ENCODE measurements at regions not wholly inside any gene's neighbourhood (a gene's known extent, or its start where the extent isn't known, plus 50 kb on each side); places are given as distances from the start of the nearest gene placed in this dataset.
A peak's percentile ranks its signal among the peaks of the same experiment; 100 is the strongest.

GRCh38 chr13:80454245-80454644 is 113.3 kb upstream of the SPRY2 start:
- no peak for DNase-seq (ENCODE audit: low read depth)

DNA sequence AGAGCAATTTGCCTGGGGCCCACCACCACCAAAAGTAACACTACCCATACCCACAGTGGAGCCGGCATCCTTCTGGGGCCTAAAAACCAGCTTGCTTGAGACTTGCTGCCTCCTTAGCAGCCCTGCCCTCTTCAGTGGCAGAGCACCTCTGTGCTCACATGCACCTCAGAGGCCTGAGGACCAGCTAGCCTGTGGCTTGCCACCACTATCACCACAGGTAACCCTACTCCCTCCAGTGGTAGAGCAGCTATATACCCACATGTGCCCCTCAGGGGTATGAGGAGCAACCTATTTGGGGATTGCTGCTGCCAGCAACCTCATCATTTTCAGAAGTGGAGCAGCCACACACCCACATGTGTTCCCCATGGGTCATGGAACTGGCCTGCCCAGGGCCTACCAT is 111.4 kb upstream of the SPRY2 start:
- DNase-seq (ENCODE audit: low read depth), result no peak

DNA sequence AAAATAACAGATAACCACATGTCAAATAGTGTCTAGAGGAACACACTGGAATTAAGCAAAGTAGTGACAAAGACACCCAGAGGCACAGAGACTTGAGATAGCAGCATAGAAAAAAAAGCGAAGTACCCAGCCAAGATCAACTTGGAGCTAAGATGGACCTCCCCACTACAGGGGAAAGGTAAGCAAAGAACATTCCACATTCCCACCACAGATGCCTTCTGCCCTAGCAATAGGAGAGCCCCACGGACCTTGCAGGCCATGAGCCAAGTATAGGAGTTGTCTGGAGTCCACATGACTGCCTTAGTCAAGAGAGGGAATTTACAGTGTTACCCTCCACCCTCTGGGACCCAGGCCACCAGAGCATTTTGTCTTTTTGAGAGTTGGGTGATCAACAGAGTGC is 110.7 kb upstream of the SPRY2 start:
- no peak for DNase-seq (ENCODE audit: low read depth)

- DNase-seq (ENCODE audit: low read depth), result no peak
Measured at GRCh38 chr13:80450386-80450785, 109.5 kb upstream of the SPRY2 start.

DNA sequence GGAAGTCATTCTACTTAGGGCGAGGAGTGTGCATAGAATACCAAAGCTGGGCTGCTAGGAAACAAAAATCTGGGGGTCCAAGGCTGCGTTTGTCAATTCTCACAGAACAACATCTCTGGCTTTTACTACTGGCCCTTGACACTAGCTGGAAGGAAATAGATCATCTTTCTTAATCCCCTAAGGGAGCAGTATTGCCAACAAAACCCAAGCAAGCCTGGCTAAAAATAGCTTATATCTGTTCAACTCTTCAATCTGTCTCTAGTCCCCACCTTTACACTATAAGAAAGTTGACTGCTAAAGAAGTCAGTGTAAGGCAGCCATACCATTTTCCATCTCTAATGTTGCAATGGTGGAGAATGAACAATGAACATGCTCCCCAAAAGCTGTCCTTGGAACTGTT is 107.8 kb upstream of the SPRY2 start:
- no peak for DNase-seq (ENCODE audit: low read depth)

- DNase-seq (ENCODE audit: low read depth), result no peak
Measured at GRCh38 chr13:80447747-80448146, 106.8 kb upstream of the SPRY2 start.

GRCh38 chr13:80444240-80445015 is 103.5 kb upstream of the SPRY2 start:
- DNase-seq (ENCODE audit: low read depth), result no peak

GRCh38 chr13:80442609-80443008 is 101.7 kb upstream of the SPRY2 start:
- no peak for DNase-seq (ENCODE audit: low read depth)

GRCh38 chr13:80441968-80442367 is 101.0 kb upstream of the SPRY2 start:
- no peak for DNase-seq (ENCODE audit: low read depth)

DNA sequence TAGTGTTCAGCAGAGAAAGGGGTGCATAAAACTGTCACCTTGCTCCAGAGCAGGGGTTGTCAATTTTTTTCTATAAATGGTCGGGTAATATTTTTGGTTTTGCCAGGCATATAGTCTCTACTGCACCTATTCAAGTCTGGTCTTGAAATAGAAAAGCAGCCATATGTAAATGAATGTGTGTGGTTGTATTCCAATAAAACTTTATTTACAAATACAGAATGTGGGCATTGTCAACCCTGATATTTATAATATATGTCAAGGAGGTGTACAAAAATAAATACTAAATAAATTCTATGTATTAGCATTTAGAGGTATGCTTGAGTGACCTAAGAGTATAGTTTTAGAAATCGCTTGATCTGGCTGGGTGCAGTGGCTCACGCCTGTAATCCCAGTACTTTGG is 97.6 kb upstream of the SPRY2 start:
- no peak for DNase-seq (ENCODE audit: low read depth)

- DNase-seq (ENCODE audit: low read depth), result no peak
Measured at GRCh38 chr13:80437231-80437630, 96.3 kb upstream of the SPRY2 start.

DNA sequence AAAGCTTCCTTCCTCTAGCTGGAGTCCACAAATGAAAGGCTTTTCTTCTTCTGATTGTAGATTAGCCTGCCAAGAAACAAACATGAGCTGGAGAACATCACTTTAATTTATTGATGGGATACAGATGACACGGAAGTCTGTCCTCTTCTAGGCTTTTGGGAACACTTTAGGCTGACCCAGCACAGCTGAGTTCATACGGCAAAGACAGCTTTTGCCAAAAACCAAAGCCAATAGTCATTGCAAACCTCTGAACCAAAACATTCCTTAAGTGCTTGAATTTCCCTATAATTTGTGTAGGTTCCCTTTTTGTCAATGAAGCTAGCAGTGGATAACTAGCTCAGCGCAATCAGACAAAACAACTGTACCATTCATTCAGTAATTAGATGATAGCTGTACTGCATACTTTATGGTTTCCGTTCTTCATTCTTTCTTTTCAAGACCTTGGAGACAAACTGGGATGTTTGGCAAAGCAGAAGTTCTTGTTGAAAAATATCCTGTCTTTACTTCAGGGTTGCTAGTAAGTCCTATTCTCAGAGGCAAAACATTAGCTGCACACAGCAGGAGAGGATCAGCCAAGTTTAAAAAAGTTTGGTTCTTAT is 95.7 kb upstream of the SPRY2 start:
- peak; percentile 47 for DNase-seq (ENCODE audit: low read depth)

DNA sequence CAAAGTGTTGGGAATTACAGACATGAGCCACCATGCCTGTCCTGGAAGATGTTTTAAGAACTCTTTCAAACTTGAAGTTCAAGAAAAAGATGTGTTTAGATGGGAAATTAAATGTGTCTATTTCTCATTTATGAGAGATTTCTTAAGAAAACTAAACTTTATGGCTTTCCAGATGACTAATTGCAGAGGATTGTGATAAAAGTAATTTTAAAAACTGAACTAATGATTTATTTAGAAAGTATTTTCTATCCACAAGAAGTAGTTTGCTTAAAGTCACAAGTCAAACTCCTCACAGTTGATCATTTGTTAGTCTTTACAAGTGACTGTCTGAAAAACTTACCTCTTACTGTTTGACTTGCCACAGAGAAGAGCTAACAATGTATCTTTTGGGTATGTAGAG is 89.6 kb upstream of the SPRY2 start:
- DNase-seq (ENCODE audit: low read depth), result no peak

DNA sequence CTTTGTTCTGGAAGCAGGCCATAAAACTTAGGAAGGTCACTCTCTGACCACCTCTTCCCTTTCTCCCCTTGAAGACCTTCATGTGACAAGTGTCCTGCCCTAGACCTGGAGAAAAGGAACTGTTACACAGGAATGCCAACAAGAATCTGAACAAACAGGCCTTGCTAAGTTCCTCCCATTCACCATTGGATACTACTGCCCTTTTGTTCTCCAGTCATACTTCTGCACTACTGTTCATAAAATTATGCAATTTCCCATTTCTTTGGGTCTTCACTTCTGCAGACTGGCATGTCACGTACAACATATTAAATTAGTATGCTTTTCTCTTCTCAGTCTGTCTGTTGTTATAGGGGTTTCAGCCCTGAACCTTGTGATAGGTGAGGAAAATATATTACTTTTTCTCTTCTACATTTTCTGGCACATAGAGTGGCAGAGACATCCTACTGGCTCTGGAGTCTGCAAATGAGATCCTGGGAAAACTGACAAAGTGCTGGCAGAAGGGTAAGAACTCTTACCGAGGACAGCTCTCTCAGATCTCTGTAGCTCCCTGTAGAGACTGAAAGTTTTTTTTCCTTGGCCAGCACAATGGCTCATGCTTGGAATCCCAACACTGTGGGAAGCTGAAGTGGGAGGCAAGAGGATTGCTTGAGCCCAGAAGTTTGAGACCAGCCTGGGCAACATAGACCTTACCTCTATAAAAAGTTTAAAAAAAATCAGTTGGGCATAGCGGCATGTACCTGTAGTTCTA is 87.6 kb upstream of the SPRY2 start:
- DNase-seq (ENCODE audit: low read depth), result no peak

DNA sequence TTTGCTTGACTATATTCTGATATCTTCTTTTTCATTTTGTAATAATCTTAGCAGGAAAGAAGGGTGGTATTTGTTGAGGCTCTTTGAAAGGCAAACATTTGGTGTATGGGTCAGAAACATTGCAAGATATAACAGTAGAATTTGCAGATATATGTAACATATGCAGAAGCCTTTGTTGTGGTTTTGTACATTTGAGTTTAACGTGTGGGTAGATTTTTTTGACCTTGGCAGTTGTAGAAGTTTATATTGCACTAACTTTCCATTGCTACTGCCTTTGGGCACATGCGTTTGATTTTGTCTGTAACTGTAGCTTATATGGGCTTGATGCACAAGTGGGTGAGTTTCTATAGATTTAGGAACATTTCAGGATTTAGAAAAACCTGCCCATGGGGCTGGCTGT is 78.5 kb upstream of the SPRY2 start:
- DNase-seq (ENCODE audit: low read depth), result no peak

- DNase-seq (ENCODE audit: low read depth), result no peak
Measured at GRCh38 chr13:80413611-80414010, 72.7 kb upstream of the SPRY2 start.

DNA sequence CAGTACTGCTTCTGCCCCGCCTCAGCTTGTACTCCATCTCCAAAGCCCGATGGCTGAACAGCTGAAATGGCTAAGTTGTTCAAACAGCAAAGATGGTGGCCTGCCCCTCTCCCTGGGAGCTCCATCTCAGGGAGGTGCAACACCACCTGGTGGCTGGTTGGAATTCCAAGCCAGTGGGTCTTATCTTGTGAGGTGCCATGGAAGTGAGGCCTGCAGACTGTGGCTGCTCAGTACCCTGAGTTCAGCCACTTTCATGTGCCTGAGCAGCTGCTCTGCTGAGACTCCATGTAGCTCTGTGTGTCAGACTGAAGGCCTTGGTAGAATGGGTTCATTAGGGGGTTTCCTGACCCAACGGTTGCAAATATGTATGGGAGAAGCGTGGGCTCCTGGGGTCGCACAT is 67.3 kb upstream of the SPRY2 start:
- DNase-seq (ENCODE audit: low read depth), result no peak

GRCh38 chr13:80400865-80401426 is 60.0 kb upstream of the SPRY2 start:
- no peak for DNase-seq (ENCODE audit: low read depth)

DNA sequence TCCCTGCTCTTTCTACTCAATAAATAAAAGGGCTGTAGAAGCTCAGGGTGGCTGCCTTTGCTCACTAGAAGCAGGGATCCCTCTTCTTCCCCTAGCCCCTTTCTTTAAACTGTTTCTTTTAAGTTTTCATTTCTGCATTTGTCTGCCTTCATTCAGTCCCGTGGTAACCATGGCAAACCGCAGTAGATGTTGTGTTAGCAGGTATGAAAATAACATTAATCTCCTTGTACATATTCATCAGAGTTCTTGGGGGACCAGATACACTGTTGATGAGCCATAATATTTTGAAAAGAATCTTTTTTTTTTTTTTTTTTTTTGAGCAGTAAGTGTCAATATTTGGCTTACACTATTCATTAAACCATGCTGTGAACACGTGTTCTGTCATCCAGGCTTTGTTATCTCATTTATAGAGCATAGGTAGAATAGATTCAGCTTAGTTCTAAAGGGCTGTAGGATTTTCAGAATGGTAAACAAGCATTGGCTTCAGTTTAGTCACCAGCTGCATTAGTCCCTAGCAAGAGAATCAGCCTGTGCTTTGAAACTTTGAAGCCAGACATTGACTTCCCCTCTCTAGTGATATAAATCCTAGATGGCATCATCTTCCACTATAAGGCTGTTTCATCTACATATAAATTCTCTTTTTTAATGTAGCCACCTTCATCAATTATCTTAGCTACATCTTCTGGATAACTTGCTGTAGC is 59.4 kb upstream of the SPRY2 start:
- no peak for DNase-seq (ENCODE audit: low read depth)

GRCh38 chr13:80399340-80400163 is 58.6 kb upstream of the SPRY2 start:
- DNase-seq (ENCODE audit: low read depth), result peak; percentile 5
